Glutamatergic neuron (in vitro differentiated cells): ENCODE measurements at regions not wholly inside any gene's neighbourhood (a gene's known extent, or its start where the extent isn't known, plus 50 kb on each side); places are given as distances from the start of the nearest gene placed in this dataset.
"Not testable (repeated sequence)": the region's sequence is repeated elsewhere in the genome, so short reads cannot be mapped to it uniquely, and the experiment has no call there.

Experiments used
- DNase-seq: peaks from one replicate; pipeline ENCODE4 v3.0.0; 2022
- H3K27ac Mint-ChIP-seq: one replicate; pipeline ENCODE4 v1.8.0; 2020; ENCODE audit warnings: mild to moderate bottlenecking, mixed read lengths, inconsistent platforms; ENCODE audit not compliant: unreplicated experiment
- H3K27me3 Mint-ChIP-seq: one replicate; pipeline ENCODE4 v1.8.0; 2020; ENCODE audit warnings: mild to moderate bottlenecking, moderate library complexity, mixed read lengths, inconsistent platforms; ENCODE audit not compliant: unreplicated experiment
- H3K36me3 Mint-ChIP-seq: one replicate; pipeline ENCODE4 v1.8.0; 2020; ENCODE audit warnings: mild to moderate bottlenecking, mixed read lengths, inconsistent platforms; ENCODE audit not compliant: unreplicated experiment
- H3K4me1 Mint-ChIP-seq: one replicate; pipeline ENCODE4 v1.8.0; 2020; ENCODE audit warnings: mild to moderate bottlenecking, low read depth, mixed read lengths, inconsistent platforms; ENCODE audit not compliant: unreplicated experiment
- H3K4me3 Mint-ChIP-seq: one replicate; pipeline ENCODE4 v1.8.0; 2020; ENCODE audit warnings: mild to moderate bottlenecking, mixed read lengths, inconsistent platforms; ENCODE audit not compliant: unreplicated experiment
- H3K9me3 Mint-ChIP-seq: one replicate; pipeline ENCODE4 v1.8.0; 2020; ENCODE audit warnings: mild to moderate bottlenecking, moderate library complexity, mixed read lengths, inconsistent platforms; ENCODE audit not compliant: unreplicated experiment

DNA sequence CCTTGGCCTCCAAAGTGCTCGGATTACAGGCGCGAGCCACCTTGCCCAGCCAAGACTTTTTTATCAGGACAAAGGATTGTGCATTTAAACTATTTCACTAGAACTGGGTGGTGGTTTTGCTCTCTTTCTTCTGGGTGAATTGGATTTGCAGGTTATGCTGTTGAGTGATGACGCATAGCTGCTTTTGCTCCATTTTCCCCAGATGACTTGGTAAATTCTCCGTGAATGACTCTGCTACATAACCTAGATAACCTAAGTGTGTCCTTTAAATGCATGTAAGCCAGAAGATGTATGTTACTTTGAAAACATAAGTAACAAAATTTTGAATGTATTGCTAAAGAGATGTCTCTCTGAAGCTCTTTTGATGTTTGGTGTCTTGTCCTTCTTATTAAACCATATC, 103.7 kb downstream of the NSUN5 start:
- not testable (repeated sequence) for H3K36me3 Mint-ChIP-seq, H3K4me3 Mint-ChIP-seq, H3K27me3 Mint-ChIP-seq, H3K9me3 Mint-ChIP-seq, H3K27ac Mint-ChIP-seq, H3K4me1 Mint-ChIP-seq, DNase-seq

DNA sequence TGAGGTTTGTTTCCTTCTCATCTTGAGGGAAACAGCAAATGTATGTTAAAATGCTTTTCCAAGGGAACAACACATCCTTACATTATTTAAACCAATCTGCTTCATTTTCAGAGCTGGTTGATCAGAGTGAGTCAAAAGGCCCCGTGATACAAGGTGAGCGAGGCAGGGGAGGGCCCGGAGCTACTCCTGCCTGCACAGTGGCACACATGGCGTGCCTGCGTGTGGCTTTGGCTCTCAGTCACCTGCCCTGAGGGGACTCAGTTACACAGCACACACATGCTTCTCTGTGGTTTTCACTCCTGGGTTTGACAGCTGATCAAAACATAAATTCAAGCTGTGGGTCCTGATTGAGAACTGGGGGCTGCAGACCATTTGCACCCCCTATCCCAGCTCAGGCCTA, 105.3 kb downstream of the NSUN5 start:
- H3K4me3 Mint-ChIP-seq, H3K27ac Mint-ChIP-seq, DNase-seq, H3K36me3 Mint-ChIP-seq, H3K4me1 Mint-ChIP-seq, H3K9me3 Mint-ChIP-seq, H3K27me3 Mint-ChIP-seq: not testable (repeated sequence)

DNA sequence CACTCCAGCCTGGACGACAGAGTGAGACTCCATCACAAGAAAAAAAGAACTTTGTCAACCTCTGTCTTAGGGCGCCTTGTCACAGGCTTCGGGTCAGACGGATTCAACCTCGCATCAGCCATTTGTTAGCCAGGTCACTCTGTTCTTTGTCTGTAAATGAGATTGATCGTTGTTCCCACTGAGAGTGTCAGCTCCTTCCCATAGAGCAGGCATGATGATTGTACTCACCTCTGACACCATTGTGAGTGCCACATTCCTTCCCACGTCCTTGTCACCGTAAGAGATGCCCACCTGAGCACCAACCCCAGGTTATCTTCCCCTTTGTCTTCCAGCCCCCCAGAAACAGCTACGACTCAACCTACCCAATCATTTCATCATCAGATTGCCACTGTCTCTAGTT, 107.4 kb downstream of the NSUN5 start:
- not testable (repeated sequence) for H3K4me3 Mint-ChIP-seq, H3K9me3 Mint-ChIP-seq, H3K27me3 Mint-ChIP-seq, H3K27ac Mint-ChIP-seq, H3K4me1 Mint-ChIP-seq, DNase-seq, H3K36me3 Mint-ChIP-seq

DNA sequence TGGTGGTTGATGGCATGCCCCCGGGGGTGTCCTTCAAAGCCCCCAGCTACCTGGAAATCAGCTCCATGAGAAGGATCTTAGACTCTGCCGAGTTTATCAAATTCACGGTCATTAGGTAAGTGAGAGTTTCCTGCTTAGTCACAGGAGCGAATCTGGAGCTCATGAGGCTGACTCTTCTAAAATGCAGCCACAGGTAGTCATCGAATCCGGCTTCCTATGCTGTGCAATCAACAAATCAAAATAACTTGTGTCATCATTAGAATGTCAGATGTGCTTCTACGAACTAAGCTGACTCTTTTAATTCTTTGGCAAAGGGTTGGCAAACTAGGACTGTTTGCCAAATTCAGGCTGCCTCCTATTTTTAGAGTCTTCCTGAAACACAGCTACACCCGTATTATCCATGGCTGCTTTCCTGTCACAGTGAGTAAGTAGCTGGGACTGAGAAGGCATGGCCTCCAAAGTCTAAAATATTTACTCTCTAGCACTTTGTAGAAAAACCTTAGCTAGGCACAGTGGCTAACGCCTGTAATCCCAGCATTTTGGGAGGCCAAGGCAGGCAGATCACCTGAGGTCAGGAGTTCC, 108.0 kb downstream of the NSUN5 start:
- not testable (repeated sequence) for H3K36me3 Mint-ChIP-seq, H3K4me1 Mint-ChIP-seq, H3K27ac Mint-ChIP-seq, H3K27me3 Mint-ChIP-seq, H3K4me3 Mint-ChIP-seq, DNase-seq, H3K9me3 Mint-ChIP-seq

DNA sequence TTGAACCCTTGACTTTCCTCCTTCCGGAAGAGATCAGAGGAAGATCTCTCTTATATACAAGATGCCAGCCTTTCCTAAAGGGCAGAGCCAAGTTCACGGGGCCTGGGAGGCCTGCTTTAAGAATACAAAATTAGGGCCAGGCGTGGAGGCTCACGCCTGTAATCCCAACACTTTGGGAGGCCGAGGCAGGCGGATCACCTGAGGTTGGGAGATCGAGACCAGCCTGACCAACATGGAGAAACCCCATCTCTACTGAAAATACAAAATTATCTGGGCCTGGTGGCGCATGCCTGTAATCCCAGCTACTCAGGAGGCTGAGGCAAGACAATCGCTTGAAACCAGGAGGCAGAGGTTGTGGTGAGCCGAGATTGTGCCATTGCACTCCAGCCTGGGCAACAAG, 108.2 kb upstream of the SPDYE9 start:
- not testable (repeated sequence) for H3K4me1 Mint-ChIP-seq, H3K4me3 Mint-ChIP-seq, DNase-seq, H3K9me3 Mint-ChIP-seq, H3K27ac Mint-ChIP-seq, H3K27me3 Mint-ChIP-seq, H3K36me3 Mint-ChIP-seq

DNA sequence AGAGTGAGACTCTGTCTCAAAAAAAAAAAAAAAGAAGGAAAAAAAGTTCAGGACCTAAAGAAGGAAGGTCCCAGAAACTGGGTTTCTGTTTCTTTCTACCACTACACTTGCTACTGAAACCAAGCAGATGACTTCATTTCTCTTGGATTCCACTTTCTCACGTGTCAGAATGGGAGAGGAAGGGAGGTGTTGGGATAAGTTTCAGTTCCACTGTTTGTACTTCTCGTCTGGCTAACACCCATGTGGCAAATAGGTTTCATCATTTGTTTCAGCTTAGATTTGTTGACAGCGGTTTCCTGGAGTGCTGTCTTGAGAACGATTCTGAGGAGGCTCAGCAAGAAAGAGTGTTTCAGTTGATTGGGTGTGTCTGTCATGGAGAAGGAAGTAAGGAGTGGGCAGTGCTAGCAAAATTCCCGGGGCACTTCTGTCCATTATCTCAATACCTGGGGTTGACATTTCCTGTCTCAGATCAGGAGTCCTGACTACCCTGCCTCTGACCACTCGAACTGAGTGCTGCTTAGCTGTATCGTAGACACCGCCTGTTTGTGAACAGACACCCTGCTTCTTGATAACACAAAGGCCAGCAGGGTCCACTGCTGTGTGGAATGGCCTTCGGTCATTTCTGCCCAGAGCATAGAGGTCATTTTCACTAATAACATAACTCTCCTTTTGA, 104.8 kb upstream of the SPDYE9 start:
- H3K36me3 Mint-ChIP-seq, DNase-seq, H3K4me3 Mint-ChIP-seq, H3K4me1 Mint-ChIP-seq, H3K27ac Mint-ChIP-seq, H3K9me3 Mint-ChIP-seq, H3K27me3 Mint-ChIP-seq: not testable (repeated sequence)

DNA sequence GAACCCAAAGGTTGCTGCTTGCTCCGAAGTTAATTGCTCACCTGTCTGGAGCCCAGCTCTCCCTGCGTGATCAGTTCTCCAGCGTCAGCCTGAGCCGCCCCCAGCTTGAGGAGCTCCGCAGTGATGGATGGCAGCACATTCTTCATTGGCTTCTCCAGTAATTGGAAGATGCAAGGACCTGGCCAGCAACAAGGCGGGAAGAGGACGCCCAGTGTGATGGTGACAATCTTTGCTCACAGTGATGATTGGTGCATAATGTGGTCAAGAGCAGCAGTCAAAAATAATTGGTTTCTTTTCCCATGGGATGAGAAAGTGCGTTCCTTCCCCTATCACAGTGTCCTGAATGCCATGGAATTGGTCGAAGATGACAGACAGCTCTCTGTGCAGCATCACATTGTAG, 102.4 kb upstream of the SPDYE9 start:
- H3K36me3 Mint-ChIP-seq, H3K4me3 Mint-ChIP-seq, DNase-seq, H3K9me3 Mint-ChIP-seq, H3K4me1 Mint-ChIP-seq, H3K27ac Mint-ChIP-seq, H3K27me3 Mint-ChIP-seq: not testable (repeated sequence)

DNA sequence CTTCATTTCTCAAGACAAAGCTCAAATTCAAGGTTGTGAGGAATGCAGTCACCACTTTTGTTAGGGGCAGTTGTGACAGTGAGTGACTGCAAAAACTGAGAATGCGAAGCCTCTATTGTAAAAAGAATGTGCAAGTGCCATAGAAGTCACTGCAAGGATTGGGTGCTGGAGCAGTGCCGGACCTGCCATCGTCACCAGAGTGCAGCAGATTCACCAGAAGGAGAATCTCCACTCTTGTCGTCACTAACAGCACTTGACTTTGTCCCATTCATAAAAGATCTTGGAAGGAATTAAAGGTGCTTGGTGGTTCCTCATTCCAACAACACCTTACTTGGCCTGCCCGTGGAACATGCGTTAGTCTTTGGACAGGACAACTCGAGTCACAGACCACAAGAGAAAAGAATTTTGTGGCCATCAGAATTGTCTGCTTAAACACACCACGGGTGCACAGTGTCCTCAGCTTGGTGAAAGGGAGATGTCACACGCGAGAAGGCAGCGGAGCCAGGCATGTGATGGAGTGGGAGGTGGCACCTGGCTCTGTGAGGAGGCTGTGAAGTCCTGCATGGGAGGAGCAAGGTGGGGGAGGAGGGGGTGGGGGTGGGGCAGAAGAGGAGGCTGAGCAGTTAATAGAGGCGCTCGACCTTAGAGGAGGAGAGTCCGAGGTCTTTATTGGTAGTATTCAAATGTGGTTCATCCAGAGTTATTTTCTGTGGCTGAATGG, 100.9 kb upstream of the SPDYE9 start:
- not testable (repeated sequence) for H3K4me1 Mint-ChIP-seq, DNase-seq, H3K4me3 Mint-ChIP-seq

DNA sequence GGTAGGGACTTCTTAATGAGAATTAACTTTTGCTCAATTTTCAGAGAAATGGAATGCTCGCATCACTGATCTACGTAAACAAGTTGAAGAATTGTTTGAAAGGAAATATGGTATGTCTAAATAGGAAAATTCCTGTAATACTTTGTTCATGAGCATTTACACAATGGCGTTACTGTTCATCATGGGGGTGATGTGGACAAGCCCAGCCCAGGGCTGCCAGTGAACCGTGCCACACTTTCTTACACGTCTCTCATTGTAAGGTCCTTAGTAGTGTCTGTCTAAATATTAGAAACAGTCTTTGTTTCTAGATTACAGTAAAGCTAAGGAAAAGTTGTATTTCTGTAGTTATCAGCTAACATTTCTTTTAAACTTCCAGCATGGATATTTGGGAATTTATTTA, 91.0 kb upstream of the SPDYE9 start:
- not testable (repeated sequence) for H3K36me3 Mint-ChIP-seq, H3K9me3 Mint-ChIP-seq, H3K4me1 Mint-ChIP-seq, DNase-seq, H3K27ac Mint-ChIP-seq, H3K27me3 Mint-ChIP-seq, H3K4me3 Mint-ChIP-seq

More for the DNA sequence above, 100.9 kb upstream of the SPDYE9 start:
- not testable (repeated sequence) for H3K27ac Mint-ChIP-seq, H3K27me3 Mint-ChIP-seq, H3K36me3 Mint-ChIP-seq, H3K9me3 Mint-ChIP-seq

DNA sequence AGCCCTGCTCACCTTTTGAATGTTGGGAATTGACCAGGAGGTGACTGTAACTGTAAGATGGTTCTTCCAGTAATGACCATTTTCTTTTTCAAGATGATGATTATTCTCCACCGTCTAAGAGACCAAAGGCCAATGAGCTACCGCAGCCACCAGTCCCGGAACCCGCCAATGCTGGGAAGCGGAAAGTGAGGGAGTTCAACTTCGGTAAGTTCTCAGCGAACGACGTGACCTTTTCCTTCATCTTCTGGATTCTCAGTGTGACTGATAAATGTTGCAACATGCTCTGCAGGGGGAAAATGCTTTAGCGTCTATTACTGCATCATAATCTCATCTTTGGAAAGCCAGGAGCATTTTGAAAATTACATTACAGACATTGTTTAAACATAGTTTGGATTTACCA, 89.5 kb upstream of the SPDYE9 start:
- not testable (repeated sequence) for H3K27ac Mint-ChIP-seq, H3K36me3 Mint-ChIP-seq, H3K27me3 Mint-ChIP-seq, H3K9me3 Mint-ChIP-seq, H3K4me1 Mint-ChIP-seq, H3K4me3 Mint-ChIP-seq, DNase-seq

DNA sequence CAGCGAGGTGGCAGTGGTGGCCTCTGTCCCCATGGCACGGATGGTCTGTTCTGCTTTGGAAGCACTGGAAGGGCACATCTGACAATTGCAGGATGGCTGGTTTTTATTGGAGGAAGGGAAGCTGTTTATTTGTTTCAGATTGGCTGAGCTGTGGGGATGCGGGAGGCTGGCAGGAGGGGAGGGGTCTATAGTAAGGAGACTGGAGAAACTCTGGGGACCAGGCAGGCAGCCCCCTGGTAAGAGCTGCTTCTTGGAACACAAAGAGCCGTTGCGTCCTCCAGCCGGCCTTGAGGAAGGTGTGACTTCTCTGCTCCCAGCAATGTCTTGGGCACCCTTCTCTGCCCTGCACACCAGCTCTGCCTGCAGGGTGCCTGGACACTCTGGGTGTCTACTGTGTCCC, 85.1 kb upstream of the SPDYE9 start:
- not testable (repeated sequence) for DNase-seq, H3K4me3 Mint-ChIP-seq, H3K27me3 Mint-ChIP-seq, H3K9me3 Mint-ChIP-seq, H3K4me1 Mint-ChIP-seq, H3K36me3 Mint-ChIP-seq, H3K27ac Mint-ChIP-seq

DNA sequence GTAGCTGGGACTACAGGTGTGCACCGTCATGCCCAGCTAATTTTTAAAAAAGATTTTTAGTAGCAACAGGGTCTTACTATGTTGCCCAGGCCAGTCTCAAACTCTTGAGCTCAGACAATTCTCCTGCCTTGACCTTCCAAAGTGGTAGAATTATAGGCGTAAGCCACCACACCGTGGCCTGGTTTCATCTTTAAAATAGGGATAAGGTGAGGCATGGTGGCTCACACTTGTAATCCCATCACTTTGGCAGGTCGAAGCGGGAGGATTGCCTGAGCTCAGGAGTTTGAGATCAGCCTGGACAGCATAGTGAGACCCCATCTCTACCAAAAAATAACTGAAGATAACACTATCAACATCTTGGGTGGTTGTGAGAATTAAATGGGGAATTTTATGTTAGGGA, 84.6 kb upstream of the SPDYE9 start:
- not testable (repeated sequence) for H3K36me3 Mint-ChIP-seq, H3K9me3 Mint-ChIP-seq, DNase-seq, H3K27ac Mint-ChIP-seq, H3K4me3 Mint-ChIP-seq, H3K27me3 Mint-ChIP-seq, H3K4me1 Mint-ChIP-seq
